ENCODE measurements at regions not wholly inside any gene's neighbourhood (a gene's known extent, or its start where the extent isn't known, plus 50 kb on each side); places are given as distances from the start of the nearest gene placed in this dataset.

GRCh38 chr13:30135351-30135750 is 172.0 kb downstream of the KATNAL1 start (continued):
- TF ChIP-seq TOE1 (IDR thresholded peaks at IDR 0.05; ENCODE audit: borderline replicate concordance) (no peak), TOE1 (CRISPR knock-in tag; IDR thresholded peaks at IDR 0.05; ENCODE audit: borderline replicate concordance, low read depth) (no peak)

DNA sequence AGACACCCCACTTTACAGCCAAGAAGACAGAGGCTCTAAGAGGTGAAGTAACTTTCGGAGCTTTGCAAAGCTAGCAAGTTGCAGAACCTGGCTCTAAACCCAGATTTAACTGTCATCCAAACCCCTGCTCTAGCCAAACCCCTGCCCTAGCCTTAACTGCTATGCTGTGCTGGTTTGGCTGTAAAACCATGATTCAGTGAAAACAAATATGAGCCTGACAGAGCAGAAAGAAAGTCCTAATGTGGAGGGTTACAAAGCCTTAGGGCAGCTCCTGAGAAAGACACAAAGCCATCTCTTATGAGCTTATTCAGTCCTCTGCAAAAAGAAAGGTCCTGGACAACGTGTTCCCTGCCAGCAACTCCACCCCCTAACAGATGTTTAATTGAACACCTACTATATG is 172.8 kb downstream of the KATNAL1 start:
- CTCF ChIA-PET (ENCODE audit: low intra/inter-chr PET ratio) = interaction anchor here (1.4 kb wide), 1 partner anchor 327 kb away, joined by 3 read pairs; no protein-coding TSS in a partner anchor
- Histone ChIP-seq H3K36me3 (ENCODE audit: control insufficient read depth, insufficient read depth, low read length) (no peaks in the 10 kb centered on the region), H2AFZ (ENCODE audit: low read depth, low read length) (no peak overlapping the region), H3K9ac (ENCODE audit: insufficient read depth in 1 of 2, low read depth in 2 of 2, low read length in 2 of 2) (no peak overlapping the region), H3K9me3 (replicated peaks; ENCODE audit: control insufficient read depth, insufficient read depth, low read depth, low read length) (no peaks in the 10 kb centered on the region), H4K20me1 (replicated peaks; ENCODE audit: control insufficient read depth, insufficient read depth, low read length) (no peaks in the 10 kb centered on the region), H3K4me3 (no peak overlapping the region), H3K9me1 (ENCODE audit: control insufficient read depth, insufficient read depth, low read length) (no peaks in the 10 kb centered on the region), H3K4me2 (ENCODE audit: insufficient read depth, low read length) (no peak overlapping the region), H3K79me2 (ENCODE audit: control insufficient read depth, insufficient read depth, low read length) (no peaks in the 10 kb centered on the region), H3K27ac (ENCODE audit: extremely low read depth, low read depth, low read length) (no peak overlapping the region), H3K27me3 (ENCODE audit: control insufficient read depth in 2 of 2, insufficient read depth in 2 of 2, low read length in 2 of 2) (peaks cover 0 to 23% of the 10 kb centered on the region in 2 experiments; a peak in 2 of 5 replicates), H3K4me1 (replicated peaks in 1 of 2; ENCODE audit: control insufficient read depth in 2 of 2, insufficient read depth in 2 of 2, low read length in 2 of 2) (peaks cover 0 to 12% of the 10 kb centered on the region in 2 experiments; a peak in 3 of 5 replicates)
- TF ChIP-seq ZNF778 (CRISPR knock-in tag; IDR thresholded peaks at IDR 0.05) (no peak), TEAD4 (IDR thresholded peaks at IDR 0.05; ENCODE audit: low read length) (no peak), TEAD4 (CRISPR knock-in tag; IDR thresholded peaks at IDR 0.05; ENCODE audit: borderline replicate concordance) (no peak)
- no TSS peak for BruUV-seq (replicated peaks)
- ATAC-seq (no peak), FAIRE-seq (no peak), DNase-seq (ENCODE audit: extremely low read depth in 1 of 4, low spot score in 3 of 4) (no peak)
- WGBS (ENCODE audit: insufficient coverage, low coverage, missing lambda C conversion rate) = 32% methylated on average over 2 of the region's 2 CpGs
- POLR2A ChIA-PET = interaction anchor here (1.0 kb wide), 1 partner anchor 11 kb away, joined by 3 read pairs; no protein-coding TSS in a partner anchor
- intact Hi-C loops (cut with micrococcal nuclease) (loop anchor here (5.0 kb wide), 1 partner anchor 203 kb away; no protein-coding TSS in a partner anchor), in situ Hi-C loops (cut with MboI) (loop anchor here (25.0 kb wide), 1 partner anchor 203 kb away; no protein-coding TSS in a partner anchor)
